ENCODE measurements at regions not wholly inside any gene's neighbourhood (a gene's known extent, or its start where the extent isn't known, plus 50 kb on each side); places are given as distances from the start of the nearest gene placed in this dataset.

DNA sequence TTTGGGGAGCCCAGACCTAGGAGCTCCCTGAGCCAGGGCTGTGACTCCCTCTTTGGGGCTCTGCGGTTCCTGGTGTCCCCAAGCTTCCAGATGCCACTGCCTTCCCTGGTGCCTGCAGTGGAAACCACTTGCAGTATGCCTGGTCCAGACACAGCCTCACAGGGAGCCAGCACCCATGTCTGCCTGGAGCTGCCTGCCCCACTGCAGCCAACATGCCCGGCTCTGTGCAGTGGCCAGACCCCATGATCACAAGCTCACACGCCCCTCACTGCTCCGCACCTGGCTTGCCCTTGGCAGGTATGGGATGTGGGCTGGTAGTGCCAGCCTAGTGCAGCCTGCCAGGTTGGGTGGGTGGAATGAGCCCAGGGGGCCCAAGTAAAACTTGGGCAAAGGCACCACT, 644.8 kb downstream of the HTR1B start:
- TF ChIP-seq POLR2A (IDR thresholded peaks at IDR 0.05; ENCODE audit: low read depth, low read length) (no peak), TAF1 (IDR thresholded peaks at IDR 0.05; ENCODE audit: borderline replicate concordance, low read depth, low read length) (no peak), POLR2AphosphoS5 (IDR thresholded peaks at IDR 0.05; ENCODE audit: low read depth, low read length) (no peak)
